Panc1 (cell line): ENCODE measurements at regions not wholly inside any gene's neighbourhood (a gene's known extent, or its start where the extent isn't known, plus 50 kb on each side); places are given as distances from the start of the nearest gene placed in this dataset.

ENCODE experiments used
- ATAC-seq: fragments of 200-7000 bp; cut with Tn5 transposase; 2 replicates; pipeline ENCODE4 v1.9.1; 2020; ENCODE audit warnings: mild to moderate bottlenecking, moderate library complexity
- BruUV-seq: library from RNA; stranded (reverse); fragments of 400-500 nt; replicated peaks from 2 replicates; lab custom pipeline; 2021; lab: Mats Ljungman, UMichigan
- CTCF ChIA-PET: fragments of 300-600 bp; sonication (Branson Sonifier 250); formaldehyde crosslinking; loops from one replicate; lab custom pipeline; 2022; ENCODE audit warnings: antibody characterized with exemption; lab: Charles Lee
- POLR2A ChIA-PET: fragments of 300-600 bp; sonication (Branson Sonifier 250); formaldehyde crosslinking; loops from one replicate; lab custom pipeline; 2022; ENCODE audit warnings: antibody characterized with exemption; lab: Charles Lee
- DNase-seq: peaks from one replicate; pipeline ENCODE4 v3.0.0-alpha.2; 2010; ENCODE audit warnings: low read depth, low spot score
- H3K27ac ChIP-seq: 2 replicates; pipeline ENCODE4 v1.5.1; 2011; ENCODE audit warnings: mild to moderate bottlenecking, low read length, inconsistent platforms
- H3K27me3 ChIP-seq: fragments of 200-500 bp; sonication (Bioruptor generic); 2 replicates; pipeline ENCODE4 v1.6.0; 2014; ENCODE audit warnings: low read length, inconsistent platforms; ENCODE audit not compliant: control insufficient read depth, insufficient read depth
- H3K36me3 ChIP-seq: fragments of 200-500 bp; sonication (Bioruptor generic); 2 replicates; pipeline ENCODE4 v1.5.1; 2014; ENCODE audit warnings: inconsistent platforms, mild to moderate bottlenecking, low read length, moderate library complexity; ENCODE audit not compliant: control insufficient read depth, insufficient read depth
- H3K4me1 ChIP-seq: 2 replicates; pipeline ENCODE4 v1.5.1; 2011; ENCODE audit warnings: inconsistent platforms, mild to moderate bottlenecking, low read length, moderate library complexity; ENCODE audit not compliant: control insufficient read depth, insufficient read depth
- H3K4me3 ChIP-seq, 2 experiments: 2 replicates each; pipeline ENCODE4 v1.5.1; 2011 to 2012; ENCODE audit warnings: low read depth in 2 of 2, low read length in 2 of 2, mild to moderate bottlenecking in 2 of 2, inconsistent platforms in 1 of 2, moderate library complexity in 1 of 2
- H3K9me3 ChIP-seq: fragments of 200-500 bp; sonication (Bioruptor generic); 2 replicates; pipeline ENCODE4 v1.5.1; 2014; ENCODE audit warnings: low read depth, mild to moderate bottlenecking, inconsistent platforms, low read length, moderate library complexity; ENCODE audit not compliant: control insufficient read depth, insufficient read depth
- CTCF ChIP-seq: fragments of 450-650 bp; IDR thresholded peaks from 2 replicates; pipeline ENCODE4 v1.5.1; 2017; ENCODE audit warnings: mild to moderate bottlenecking
- POLR2AphosphoS5 ChIP-seq: IDR thresholded peaks from 2 replicates; pipeline ENCODE4 v1.6.1; 2012; ENCODE audit warnings: mild to moderate bottlenecking, low read depth, low read length, moderate library complexity
- SIN3A ChIP-seq: IDR thresholded peaks from 2 replicates; pipeline ENCODE4 v1.6.1; 2012; ENCODE audit warnings: low read depth, mild to moderate bottlenecking, low read length, moderate library complexity, borderline replicate concordance; ENCODE audit not compliant: insufficient read depth
- TCF7L2 ChIP-seq: IDR thresholded peaks from 2 replicates; pipeline ENCODE4 v1.6.1; 2011; ENCODE audit warnings: mild to moderate bottlenecking, low read depth, low read length, inconsistent platforms
- in situ Hi-C: cut with HindIII; loops from 2 replicates; pipeline ENCODE4 v1.10.0; 2016; ENCODE audit warnings: low sequenced_read_pairs, low pct_unique_long_range_greater_than_20kb
- intact Hi-C: fragments of 100-400 bp; cut with micrococcal nuclease; formaldehyde crosslinking; loops from one replicate; pipeline ENCODE4 v1.10.0; 2022; ENCODE audit not compliant: unreplicated experiment
- TF ChIP-seq, protein P1 (sequence below), 2 experiments: IDR thresholded peaks; 2 replicates each; pipeline ENCODE4 v1.6.1; 2011 to 2012; ENCODE audit warnings: low read depth in 2 of 2, control low read depth in 1 of 2, low read length in 1 of 2, mild to moderate bottlenecking in 1 of 2, moderate library complexity in 1 of 2; ENCODE audit not compliant: insufficient read depth in 1 of 2

- Histone ChIP-seq H3K4me3 (no peak overlapping the region), H3K9me3 (no peaks in the 10 kb centered on the region), H3K36me3 (no peaks in the 10 kb centered on the region), H3K4me1 (no peaks in the 10 kb centered on the region), H3K27me3 (no peaks in the 10 kb centered on the region), H3K27ac (no peak overlapping the region)
- DNase-seq (no peak), ATAC-seq (no peak)
- in situ Hi-C loops: no loop called here
- CTCF ChIA-PET: interaction anchor here (0.6 kb wide), 1 partner anchor 86 kb away, joined by 3 read pairs; no protein-coding TSS in a partner anchor
- intact Hi-C loops: no loop called here
- TF ChIP-seq, protein P1, sequence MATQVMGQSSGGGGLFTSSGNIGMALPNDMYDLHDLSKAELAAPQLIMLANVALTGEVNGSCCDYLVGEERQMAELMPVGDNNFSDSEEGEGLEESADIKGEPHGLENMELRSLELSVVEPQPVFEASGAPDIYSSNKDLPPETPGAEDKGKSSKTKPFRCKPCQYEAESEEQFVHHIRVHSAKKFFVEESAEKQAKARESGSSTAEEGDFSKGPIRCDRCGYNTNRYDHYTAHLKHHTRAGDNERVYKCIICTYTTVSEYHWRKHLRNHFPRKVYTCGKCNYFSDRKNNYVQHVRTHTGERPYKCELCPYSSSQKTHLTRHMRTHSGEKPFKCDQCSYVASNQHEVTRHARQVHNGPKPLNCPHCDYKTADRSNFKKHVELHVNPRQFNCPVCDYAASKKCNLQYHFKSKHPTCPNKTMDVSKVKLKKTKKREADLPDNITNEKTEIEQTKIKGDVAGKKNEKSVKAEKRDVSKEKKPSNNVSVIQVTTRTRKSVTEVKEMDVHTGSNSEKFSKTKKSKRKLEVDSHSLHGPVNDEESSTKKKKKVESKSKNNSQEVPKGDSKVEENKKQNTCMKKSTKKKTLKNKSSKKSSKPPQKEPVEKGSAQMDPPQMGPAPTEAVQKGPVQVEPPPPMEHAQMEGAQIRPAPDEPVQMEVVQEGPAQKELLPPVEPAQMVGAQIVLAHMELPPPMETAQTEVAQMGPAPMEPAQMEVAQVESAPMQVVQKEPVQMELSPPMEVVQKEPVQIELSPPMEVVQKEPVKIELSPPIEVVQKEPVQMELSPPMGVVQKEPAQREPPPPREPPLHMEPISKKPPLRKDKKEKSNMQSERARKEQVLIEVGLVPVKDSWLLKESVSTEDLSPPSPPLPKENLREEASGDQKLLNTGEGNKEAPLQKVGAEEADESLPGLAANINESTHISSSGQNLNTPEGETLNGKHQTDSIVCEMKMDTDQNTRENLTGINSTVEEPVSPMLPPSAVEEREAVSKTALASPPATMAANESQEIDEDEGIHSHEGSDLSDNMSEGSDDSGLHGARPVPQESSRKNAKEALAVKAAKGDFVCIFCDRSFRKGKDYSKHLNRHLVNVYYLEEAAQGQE (IDR thresholded peaks at IDR 0.05; ENCODE audit: insufficient read depth in 1 of 2, low read depth in 2 of 2, low read length in 1 of 2): no peak
- TF ChIP-seq SIN3A (no peak), POLR2AphosphoS5 (no peak), CTCF (no peak), TCF7L2 (no peak)
- no TSS peak for BruUV-seq
- POLR2A ChIA-PET: no interaction called here
Observed at GRCh38 chr14:36398463-36399291, 78.2 kb upstream of the MBIP start.

GRCh38 chr14:36397357-36397756 lies 76.9 kb upstream of the MBIP start:
- no peak for DNase-seq
- Histone ChIP-seq H3K27ac (no peak overlapping the region), H3K4me3 (no peak overlapping the region), H3K27me3 (no peaks in the 10 kb centered on the region), H3K4me1 (no peaks in the 10 kb centered on the region), H3K36me3 (no peaks in the 10 kb centered on the region), H3K9me3 (no peaks in the 10 kb centered on the region)
- ATAC-seq: no peak
- no peak for TF ChIP-seq POLR2AphosphoS5
- TF ChIP-seq TCF7L2: no peak
- no peak for TF ChIP-seq SIN3A
- TF ChIP-seq CTCF: no peak
- TF ChIP-seq, protein P1 (IDR thresholded peaks at IDR 0.05; ENCODE audit: insufficient read depth in 1 of 2, low read depth in 2 of 2, low read length in 1 of 2): no peak
- CTCF ChIA-PET: no interaction called here
- no TSS peak for BruUV-seq
- in situ Hi-C loops (no loop called here), intact Hi-C loops (no loop called here)
- POLR2A ChIA-PET: no interaction called here
